GM19351 (cell line): ENCODE measurements at regions not wholly inside any gene's neighbourhood (a gene's known extent, or its start where the extent isn't known, plus 50 kb on each side); places are given as distances from the start of the nearest gene placed in this dataset.
"Not testable (repeated sequence)": the region's sequence is repeated elsewhere in the genome, so short reads cannot be mapped to it uniquely, and the experiment has no call there.

Experiments used
- ATAC-seq: cut with Tn5 transposase; IDR thresholded peaks from one replicate; pipeline ENCODE4 v1.9.1; 2021; ENCODE audit warnings: mild to moderate bottlenecking, moderate library complexity; ENCODE audit not compliant: unreplicated experiment

DNA sequence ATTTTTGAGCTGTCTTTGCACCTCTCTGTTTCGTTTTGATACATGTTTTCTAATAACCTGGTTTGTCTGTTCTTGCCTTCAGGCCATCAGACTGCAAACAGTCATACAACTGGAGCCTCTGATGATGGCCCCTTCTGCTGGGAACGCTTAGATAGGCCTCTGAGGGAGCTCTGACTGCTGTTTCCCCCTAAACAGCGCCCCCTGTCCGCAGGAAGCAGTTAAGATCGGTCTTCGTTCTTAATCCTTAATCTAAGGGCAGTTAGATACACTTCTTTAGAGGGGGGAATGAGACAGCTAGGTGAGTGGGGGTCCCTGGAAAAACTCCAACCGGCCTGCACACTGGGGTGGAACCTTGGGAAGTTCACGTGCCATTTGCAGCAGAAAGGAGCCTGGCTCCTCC, 1338.8 kb upstream of the SEL1L start:
- no peak for ATAC-seq

DNA sequence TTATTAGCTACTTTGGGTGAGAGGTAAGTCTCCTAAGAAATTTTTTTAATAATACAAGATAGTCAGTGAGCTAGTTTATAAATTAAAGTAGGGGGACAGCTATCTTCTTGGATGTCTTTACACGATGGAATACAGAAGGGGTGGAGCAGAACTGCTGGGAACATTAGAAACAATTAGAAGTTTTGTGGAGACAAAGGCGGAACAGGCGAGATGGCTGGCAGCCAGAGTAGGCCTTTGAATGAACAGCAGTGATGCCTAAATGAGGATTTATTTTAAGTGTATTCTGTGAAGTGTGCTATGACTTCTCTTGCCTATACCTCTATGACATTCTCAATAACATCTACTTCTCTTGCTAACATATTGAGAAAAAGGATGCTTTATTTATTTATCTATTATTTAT, 1345.3 kb upstream of the SEL1L start:
- no peak for ATAC-seq

DNA sequence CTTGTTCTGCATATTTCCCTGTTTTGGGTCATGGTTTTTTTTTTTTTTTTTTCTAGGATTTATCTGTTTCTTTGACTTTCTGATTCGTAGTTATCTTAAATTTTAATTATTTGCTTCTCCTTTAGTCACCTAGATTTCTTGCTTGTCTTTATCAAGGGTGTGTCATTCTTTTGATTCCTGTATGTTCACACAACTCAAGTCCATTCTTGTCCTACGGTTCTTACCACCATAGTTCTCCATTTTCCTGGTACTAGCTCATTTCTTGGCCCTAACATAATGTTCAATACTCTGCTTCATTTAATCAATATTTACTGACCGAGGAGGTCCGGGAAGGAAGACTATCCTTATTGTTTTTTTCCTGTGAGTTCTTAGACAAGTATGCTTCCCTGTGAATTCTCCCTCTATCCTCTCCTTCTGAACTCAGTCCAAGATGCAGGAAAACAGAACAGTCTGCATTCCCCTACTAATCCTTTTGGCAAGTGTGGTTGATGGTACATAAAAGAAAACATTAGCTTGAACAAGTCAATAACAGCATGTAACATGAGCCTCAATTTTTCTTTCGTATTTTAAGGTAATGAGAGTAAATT, 1346.4 kb upstream of the SEL1L start:
- ATAC-seq: no peak

DNA sequence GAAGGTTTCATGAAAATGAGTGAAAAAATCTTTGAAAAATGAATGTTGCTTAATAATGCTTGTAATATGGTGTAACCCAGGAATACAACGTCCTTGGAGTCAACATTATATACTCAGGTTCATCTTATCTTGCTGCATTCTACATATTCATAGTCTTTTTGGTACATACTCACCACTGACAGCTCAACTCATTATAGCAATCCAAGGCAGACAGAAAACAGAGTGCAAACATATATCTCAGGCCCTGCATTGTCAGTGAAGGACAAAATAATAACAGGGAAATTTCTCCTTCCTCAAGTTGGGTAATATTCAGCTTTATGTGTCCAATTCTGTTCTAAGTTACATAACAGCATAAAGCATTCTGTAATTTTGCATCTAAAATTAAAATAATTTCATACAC, 1353.0 kb upstream of the SEL1L start:
- ATAC-seq: no peak

DNA sequence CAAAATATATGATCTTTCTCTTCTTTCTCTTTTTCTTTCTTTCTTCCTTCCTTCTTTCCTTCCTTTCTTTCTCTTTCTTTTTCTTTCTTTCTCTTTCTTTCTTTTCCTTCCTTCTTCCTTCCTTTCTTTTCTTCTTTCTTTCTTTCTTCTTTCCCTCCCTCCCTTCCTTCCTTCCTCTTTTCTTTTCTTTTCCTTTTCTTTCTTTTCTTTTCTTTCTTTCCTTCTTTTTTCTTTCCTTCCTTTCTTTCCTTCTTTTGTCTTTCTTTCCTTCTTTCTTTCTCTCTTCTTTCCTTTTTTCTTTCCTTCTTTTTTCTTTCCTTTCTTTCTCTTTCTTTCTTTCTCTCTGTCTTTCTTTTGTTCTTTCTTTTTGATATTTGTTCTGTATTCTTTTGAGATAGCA, 1356.0 kb upstream of the SEL1L start:
- no peak for ATAC-seq

DNA sequence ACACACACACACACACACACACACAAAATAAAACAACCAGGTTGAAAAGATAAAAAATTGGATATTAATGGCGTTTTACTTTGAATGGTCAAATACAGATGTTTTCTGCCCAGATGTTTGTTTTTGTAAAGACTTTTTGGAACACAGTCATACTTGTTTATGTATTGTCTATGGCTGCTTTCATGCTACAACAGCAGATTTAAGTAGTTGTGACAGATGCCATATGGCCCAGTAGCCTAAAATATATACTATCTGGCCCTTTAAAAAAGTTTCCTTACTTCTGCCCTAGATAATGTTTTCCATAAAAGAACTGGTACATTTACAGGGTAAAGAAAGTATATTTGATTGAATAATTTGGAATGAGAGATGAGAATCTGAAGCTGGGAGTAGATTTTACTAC, 1362.8 kb upstream of the SEL1L start:
- no peak for ATAC-seq

DNA sequence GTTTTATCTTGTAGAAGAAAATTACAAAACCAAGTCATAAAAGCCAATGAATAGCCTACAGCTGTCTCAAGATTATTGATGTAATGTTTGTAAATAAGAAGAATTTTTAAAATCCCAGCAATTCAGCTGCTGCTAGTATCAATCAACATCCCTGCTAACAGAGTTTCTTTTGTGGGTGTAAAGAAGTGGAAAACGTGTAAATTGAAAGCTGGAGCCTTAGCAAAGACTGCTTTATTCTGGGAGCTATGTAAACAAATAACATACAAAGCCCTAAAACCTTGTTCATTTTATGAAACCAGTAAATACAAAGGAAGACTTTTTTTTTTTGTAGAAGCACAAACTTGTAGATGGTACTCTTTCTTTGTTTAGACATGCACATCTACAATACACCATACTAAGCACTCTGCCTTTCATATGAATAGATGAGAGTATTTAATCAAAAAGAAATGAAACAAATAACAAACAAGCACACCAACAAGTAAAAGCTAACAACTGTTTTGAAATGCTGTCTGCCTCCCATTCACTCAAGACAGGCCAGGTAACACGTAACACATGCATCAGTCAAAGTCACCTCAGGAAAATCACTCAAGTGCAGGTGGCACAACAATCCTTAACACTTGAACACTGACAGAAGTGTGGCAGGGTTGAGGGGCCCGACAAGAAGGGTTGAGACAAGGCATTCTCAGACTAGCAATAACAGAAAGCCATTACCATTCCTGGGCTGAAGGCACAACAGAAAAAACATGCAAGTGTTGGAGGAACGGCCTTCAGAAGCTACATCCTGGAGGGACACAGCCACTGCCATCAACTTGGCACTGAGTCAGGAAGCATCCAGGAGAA, 1364.0 kb upstream of the SEL1L start:
- ATAC-seq: no peak

DNA sequence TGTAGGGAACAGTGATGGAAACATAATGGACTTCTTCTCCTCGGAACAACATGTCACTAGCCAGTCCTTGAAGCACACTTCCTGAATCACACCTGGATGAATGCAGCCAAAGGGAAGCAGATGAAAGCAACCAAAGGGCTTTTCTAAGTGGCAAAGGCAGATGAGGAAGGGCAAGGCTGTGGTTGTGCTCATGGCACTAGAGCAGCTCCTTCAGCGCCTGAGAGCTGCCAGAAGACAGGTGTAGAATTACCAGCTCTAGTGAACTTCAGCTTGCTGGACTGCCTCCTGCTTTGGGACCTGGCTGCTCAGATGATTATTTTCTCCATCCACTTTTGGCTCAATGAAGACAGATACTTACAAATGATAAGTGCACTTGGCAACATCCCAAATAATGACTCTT, 1372.1 kb upstream of the SEL1L start:
- ATAC-seq: no peak

DNA sequence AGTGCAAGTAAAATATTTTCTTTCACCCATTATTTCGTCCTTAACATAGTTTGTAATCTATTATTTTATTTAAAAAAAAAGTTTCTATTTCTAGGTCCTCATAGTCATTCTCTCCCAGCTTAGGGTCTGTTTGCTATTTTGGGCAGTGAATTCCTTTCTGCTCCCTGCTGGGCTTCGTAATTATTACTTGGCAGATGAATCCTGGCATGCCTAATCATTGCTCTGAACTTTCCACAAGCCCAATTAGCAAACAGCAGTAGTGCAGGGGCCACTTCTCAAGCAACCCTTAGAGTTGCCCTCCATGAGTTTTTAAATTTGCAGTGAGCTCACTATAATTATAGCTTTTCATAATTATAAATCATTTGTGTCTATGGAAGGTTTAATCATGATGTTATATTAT, 1378.3 kb upstream of the SEL1L start:
- no peak for ATAC-seq

DNA sequence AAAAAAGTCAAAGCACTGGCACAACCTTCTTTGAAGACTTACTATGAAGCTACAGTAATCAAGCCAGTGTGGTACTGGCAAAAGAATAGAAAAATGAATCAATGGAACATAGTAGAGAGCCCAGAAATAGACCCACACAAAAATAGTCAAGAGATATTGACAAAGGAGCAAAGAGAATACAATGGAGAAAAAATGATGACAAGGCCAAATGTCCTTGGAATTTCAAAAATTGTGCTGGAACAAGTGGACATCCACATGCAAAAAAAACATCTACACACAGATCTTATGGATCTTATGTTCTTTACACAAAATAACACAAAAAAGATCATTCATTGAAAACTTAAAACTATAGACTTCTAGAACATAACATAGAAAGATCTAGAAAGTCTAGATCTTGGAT, 1379.7 kb upstream of the SEL1L start:
- no peak for ATAC-seq

DNA sequence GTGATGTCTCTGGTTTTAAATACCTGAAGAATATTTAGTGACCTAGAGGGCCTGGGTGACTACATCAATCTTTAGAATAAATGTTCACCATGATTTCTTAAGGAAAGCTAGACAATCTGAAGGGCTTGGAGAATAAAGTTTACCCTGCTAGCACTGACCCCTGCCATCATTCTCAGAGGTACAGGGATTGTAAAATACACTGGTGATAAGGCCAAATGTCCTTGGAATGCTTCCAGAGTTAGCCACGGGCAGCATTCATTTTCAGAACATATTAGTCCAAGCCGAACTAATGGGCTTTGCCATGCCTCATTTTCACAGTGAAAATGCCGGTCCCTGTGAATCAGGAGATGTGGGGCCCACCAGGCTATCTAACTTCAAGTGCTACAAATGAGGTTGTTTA, 1381.7 kb upstream of the SEL1L start:
- ATAC-seq: no peak

DNA sequence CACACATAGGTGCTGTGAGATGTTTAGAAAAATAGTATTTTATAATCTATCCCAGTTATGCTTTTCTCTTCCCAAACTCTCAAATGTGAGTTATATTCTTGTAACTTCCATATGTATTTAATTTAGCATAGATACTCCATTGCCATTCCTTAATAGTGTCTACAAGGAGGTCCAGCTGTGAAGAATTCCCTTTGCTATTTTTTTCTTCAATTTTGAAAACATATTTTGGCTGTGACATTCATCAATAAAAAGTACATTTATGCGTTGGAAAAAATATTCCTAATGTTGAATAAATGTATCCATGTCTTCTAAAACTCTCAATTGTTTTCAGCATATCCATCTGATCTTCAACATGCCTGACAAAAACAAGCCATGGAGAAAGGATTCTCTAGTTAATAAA, 1402.0 kb upstream of the SEL1L start:
- no peak for ATAC-seq

DNA sequence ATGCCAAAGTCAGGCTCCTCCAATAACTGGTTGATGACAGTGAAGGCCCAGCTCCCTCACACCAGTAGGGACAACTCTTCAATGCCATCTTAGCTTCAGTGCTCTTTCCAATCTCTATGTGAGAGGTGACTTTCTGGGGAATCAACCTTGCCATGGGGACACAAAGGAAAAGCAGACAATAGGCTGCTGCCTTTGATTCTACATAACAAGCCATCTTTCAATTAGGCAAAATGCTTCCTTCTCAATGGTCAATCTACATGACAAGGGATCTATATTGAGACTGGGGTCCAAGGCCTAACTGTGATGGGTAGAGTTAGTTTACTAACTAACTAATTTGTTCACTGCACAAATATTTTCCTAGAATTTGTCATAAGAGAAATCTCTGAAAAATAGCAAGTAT, 1417.5 kb upstream of the SEL1L start:
- no peak for ATAC-seq

DNA sequence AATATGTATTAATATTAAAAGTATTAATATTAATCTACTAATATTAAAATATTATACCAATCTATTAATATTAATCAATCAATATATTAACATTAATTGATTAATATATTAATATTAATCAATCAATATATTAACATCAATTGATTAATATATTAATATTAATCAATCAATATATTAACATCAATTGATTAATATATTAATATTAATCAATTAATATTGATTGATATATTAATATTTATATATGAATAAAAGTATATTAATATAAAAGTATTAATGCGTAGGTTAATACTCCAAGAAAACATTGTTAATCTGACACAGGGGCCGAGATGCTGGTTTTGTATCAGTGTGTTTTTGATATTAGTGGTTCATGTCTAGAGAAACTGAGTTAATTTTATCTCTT, 1430.1 kb upstream of the SEL1L start:
- no peak for ATAC-seq

DNA sequence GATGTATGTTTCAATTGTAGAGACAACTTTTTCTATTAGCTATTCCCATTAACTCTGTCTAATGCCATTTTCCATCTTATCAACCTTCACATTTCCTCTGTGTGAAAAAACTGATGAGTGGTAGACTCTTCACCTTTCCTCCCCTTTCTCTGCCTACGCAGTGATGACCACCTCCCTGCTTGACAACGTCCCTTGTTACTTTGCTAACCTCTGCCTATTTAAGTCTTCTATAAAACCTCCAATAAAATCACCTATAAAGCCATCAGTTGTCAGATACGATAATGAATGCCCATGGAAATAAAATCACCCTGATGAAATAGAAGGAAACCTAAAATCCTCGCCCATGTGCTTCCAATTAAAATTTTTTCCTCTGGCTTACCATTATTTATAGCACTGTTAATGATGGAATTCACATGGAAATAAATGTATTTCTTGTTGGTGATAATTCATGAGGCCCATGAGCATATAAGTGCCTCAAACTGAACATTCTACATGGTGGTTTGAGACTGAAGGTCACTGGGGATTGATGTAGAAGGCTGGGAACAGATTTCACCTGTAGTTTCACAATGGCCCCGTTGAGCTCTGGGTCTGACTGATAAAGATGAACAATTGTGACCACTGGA, 1454.0 kb upstream of the SEL1L start:
- no peak for ATAC-seq

DNA sequence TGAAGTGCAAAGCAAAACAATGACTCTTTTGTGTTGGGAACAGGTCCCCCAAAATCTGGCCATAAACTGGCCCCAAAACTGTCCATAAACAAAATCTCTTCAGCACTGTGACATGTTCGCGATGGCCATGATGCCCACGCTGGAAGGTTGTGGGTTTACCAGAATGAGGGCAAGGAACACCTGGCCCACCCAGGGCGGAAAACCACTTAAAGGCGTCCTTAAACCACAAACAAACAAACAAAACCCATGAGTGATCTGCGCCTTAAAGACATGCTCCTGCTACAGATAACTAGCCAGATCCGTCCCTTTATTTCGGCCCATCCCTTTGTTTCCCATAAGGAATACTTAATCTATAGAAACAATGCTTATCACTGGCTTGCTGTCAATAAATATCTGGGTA, 1460.9 kb upstream of the SEL1L start:
- ATAC-seq: not testable (repeated sequence)

DNA sequence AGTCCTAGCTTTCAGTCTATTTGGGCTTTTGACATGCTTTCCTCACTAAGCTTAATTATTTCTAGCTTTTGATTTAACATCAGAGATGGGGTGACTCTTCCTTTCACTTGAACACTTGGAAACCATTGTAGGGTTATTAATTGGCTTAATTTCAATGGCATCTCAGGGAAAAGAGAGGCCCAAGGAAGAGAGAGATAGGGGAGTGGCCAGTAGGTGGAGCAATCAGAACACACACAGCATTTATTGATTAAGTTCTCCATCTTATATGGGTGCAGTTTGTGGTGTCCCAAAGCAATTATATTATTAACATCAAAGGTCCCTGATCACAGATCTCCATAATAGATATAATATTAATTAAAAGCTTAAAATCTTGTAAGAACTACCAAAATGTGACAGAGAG, 1466.1 kb upstream of the SEL1L start:
- ATAC-seq: no peak

DNA sequence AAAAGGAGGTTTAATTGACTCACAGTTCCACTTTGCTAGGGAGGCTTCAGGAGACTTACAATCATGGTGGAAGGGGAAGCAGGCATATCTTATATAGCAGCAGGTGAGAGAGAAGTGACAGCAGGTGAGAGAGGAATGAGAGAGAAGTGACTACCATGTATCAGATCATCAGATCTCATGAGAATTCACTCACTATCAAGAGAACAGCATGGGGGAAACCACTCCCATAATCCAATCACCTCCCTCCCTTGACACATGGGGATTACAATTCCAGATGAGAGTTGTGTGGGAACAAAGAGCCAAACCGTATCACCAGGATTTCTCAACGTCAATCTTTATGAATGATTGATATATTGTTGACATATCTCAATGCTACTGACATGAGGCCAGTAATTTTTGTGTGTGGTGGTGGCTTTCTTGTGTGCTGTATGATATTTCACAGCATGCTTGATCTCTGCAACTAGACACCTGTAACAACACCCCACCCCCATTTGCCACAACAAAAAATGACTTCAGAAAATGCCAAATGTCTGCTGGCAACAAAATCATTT, 1470.9 kb upstream of the SEL1L start:
- no peak for ATAC-seq

DNA sequence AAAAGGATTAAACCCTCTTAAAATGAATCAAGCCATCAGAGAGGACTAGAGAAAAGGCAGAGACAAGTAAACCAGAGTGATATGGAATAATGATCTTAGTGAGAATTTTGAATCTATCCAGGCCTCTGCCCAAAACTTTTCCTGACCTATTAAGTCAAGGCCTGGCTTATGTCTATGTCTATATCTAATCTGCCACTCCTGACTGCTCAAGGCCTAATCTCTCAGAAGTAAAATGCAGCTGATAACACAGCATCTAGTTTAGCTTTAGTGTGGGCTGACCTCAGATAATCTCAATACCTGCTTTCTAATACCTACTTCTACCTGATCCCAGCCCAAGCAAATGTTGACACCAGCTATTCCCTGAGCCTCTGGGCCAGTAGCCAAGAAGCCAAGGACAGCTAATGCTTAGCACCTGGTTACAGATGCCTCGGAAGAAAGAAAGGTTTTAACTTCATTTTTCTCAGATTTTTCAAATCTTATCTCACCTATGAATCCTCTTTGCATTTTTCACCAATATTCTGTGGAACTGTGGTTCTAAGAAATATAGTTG, 1472.5 kb upstream of the SEL1L start:
- no peak for ATAC-seq

DNA sequence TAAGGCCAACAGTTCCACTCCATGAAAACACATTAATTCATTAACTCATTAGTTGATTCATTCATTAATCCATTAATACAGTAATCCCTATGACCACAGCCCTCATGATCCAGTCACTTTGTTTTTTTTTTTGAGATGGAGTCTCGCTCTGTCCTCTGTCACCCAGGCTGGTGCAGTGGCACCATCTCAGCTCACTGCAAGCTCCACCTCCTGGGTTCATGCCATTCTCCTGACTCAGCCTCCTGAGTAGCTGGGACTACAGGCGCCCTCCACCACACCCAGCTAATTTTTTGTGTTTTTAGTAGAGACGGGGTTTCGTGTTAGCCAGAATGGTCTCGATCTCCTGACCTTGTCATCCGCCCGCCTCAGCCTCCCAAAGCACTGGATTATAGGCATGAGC, 1473.4 kb upstream of the SEL1L start:
- not testable (repeated sequence) for ATAC-seq

DNA sequence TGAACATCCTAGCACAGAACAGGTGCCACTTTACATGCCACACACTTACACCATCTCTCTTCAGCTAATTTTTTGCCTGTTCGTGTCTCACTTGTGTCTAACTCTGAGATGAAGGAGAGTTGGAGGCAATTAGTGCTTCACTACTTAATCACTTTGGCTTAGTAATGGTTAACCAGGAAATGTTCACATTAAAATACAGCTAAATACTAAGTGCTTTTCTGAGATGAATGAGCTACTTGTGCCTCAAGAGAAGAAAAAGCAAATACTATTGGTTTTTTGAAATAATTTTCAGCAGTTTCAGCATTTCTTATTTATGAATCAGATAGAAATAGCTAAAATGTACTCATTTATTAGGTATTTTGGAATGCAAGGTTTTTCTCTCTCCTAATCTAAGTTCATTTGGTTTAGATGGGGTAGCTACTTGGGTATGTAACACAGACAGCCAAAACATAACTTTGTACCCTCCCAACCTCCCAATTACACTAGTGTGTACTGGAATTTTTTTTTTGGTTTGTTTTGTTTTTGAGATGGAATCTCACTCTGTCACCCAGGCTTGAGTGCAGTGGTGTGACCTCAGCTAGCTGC, 1474.1 kb upstream of the SEL1L start:
- no peak for ATAC-seq
